GM23248 (cell line): ENCODE measurements at regions not wholly inside any gene's neighbourhood (a gene's known extent, or its start where the extent isn't known, plus 50 kb on each side); places are given as distances from the start of the nearest gene placed in this dataset.

Experiments
- EZH2 ChIP-seq: fragments of 200-600 bp; sonication (generic); IDR thresholded peaks from 2 replicates; pipeline ENCODE4 v1.6.1; 2018; ENCODE audit warnings: antibody characterized with exemption, mild to moderate bottlenecking; ENCODE audit not compliant: insufficient read depth, poor library complexity, severe bottlenecking
- EZH2phosphoT487 ChIP-seq: fragments of 200-600 bp; sonication (generic); IDR thresholded peaks from 2 replicates; pipeline ENCODE4 v1.6.1; 2018; ENCODE audit warnings: antibody characterized with exemption, moderate library complexity, mild to moderate bottlenecking, low read depth; ENCODE audit not compliant: insufficient read depth

DNA sequence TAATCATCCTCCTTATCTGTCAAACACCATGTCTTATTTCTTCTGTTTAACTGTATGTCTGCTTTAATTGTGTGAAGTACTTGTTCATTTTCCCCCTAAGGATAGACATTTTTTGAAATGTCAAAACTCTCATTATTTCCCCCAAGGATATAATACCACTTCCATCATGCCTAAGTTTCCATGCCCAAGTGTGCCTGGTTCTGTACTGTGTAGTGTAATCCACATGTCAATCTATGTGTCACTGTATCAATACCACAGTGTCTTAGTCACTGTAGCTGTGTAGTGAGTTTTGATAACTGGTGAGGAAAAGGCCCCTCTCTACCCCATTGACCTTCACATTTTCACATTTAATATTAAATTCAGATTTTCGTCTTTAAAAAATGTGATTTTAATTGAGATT lies 1265.5 kb downstream of the PCDH9 start:
- TF ChIP-seq EZH2: no peak
- no peak for TF ChIP-seq EZH2phosphoT487
